ENCODE measurements at regions not wholly inside any gene's neighbourhood (a gene's known extent, or its start where the extent isn't known, plus 50 kb on each side); places are given as distances from the start of the nearest gene placed in this dataset.

- Histone ChIP-seq H3K27me3 (ENCODE audit: control insufficient read depth, insufficient read depth, low read length) (no peaks in the 10 kb centered on the region), H3K27ac (ENCODE audit: low read length) (no peak overlapping the region), H3K9me3 (ENCODE audit: control insufficient read depth, insufficient read depth, low read depth, low read length) (no peaks in the 10 kb centered on the region), H3K4me3 (ENCODE audit: low read depth in 2 of 2, low read length in 2 of 2) (no peak overlapping the region), H3K4me1 (ENCODE audit: control insufficient read depth, insufficient read depth, low read length) (no peaks in the 10 kb centered on the region), H3K36me3 (ENCODE audit: control insufficient read depth, insufficient read depth, low read length) (no peaks in the 10 kb centered on the region)
- in situ Hi-C loops (cut with HindIII; ENCODE audit: low pct_unique_long_range_greater_than_20kb, low sequenced_read_pairs): no loop called here
- BruUV-seq (replicated peaks): no TSS peak
- intact Hi-C loops (cut with micrococcal nuclease; ENCODE audit: unreplicated experiment): no loop called here
- CTCF ChIA-PET: no interaction called here
- ATAC-seq: no peak
- no peak for DNase-seq (ENCODE audit: low read depth, low spot score)
- TF ChIP-seq, protein P1, sequence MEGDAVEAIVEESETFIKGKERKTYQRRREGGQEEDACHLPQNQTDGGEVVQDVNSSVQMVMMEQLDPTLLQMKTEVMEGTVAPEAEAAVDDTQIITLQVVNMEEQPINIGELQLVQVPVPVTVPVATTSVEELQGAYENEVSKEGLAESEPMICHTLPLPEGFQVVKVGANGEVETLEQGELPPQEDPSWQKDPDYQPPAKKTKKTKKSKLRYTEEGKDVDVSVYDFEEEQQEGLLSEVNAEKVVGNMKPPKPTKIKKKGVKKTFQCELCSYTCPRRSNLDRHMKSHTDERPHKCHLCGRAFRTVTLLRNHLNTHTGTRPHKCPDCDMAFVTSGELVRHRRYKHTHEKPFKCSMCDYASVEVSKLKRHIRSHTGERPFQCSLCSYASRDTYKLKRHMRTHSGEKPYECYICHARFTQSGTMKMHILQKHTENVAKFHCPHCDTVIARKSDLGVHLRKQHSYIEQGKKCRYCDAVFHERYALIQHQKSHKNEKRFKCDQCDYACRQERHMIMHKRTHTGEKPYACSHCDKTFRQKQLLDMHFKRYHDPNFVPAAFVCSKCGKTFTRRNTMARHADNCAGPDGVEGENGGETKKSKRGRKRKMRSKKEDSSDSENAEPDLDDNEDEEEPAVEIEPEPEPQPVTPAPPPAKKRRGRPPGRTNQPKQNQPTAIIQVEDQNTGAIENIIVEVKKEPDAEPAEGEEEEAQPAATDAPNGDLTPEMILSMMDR (IDR thresholded peaks at IDR 0.05): no peak
- TF ChIP-seq, protein P2, sequence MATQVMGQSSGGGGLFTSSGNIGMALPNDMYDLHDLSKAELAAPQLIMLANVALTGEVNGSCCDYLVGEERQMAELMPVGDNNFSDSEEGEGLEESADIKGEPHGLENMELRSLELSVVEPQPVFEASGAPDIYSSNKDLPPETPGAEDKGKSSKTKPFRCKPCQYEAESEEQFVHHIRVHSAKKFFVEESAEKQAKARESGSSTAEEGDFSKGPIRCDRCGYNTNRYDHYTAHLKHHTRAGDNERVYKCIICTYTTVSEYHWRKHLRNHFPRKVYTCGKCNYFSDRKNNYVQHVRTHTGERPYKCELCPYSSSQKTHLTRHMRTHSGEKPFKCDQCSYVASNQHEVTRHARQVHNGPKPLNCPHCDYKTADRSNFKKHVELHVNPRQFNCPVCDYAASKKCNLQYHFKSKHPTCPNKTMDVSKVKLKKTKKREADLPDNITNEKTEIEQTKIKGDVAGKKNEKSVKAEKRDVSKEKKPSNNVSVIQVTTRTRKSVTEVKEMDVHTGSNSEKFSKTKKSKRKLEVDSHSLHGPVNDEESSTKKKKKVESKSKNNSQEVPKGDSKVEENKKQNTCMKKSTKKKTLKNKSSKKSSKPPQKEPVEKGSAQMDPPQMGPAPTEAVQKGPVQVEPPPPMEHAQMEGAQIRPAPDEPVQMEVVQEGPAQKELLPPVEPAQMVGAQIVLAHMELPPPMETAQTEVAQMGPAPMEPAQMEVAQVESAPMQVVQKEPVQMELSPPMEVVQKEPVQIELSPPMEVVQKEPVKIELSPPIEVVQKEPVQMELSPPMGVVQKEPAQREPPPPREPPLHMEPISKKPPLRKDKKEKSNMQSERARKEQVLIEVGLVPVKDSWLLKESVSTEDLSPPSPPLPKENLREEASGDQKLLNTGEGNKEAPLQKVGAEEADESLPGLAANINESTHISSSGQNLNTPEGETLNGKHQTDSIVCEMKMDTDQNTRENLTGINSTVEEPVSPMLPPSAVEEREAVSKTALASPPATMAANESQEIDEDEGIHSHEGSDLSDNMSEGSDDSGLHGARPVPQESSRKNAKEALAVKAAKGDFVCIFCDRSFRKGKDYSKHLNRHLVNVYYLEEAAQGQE (IDR thresholded peaks at IDR 0.05; ENCODE audit: insufficient read depth in 1 of 2, low read depth in 2 of 2, low read length in 1 of 2): no peak
- TF ChIP-seq TCF7L2 (IDR thresholded peaks at IDR 0.05; ENCODE audit: low read depth, low read length) (no peak), POLR2AphosphoS5 (IDR thresholded peaks at IDR 0.05; ENCODE audit: low read depth, low read length) (no peak), SIN3A (IDR thresholded peaks at IDR 0.05; ENCODE audit: borderline replicate concordance, insufficient read depth, low read depth, low read length) (no peak)
- POLR2A ChIA-PET: no interaction called here
Measured at GRCh38 chr2:209086761-209087160, 337.1 kb upstream of the MAP2 start.

DNA sequence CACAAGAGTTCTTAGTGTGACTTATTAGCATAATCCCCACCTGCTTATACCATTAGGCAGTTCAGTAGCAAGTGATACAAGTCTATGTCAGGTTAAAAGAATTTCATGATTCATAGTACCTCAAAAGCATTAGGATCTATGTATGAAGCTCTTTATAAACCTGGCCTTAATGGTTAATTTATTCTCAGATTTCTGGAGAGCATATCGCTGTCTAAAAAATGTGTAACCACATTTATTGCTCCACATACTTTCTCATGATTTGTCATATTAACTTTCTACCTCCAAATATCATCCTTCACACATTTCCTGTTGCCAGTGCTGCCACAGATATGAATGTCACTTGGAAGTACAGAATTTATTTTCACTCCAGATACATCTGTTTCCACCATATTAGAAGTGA lies 332.8 kb upstream of the MAP2 start:
- Histone ChIP-seq H3K36me3 (ENCODE audit: control insufficient read depth, insufficient read depth, low read length) (no peaks in the 10 kb centered on the region), H3K4me3 (ENCODE audit: low read depth in 2 of 2, low read length in 2 of 2) (no peak overlapping the region), H3K4me1 (ENCODE audit: control insufficient read depth, insufficient read depth, low read length) (no peaks in the 10 kb centered on the region), H3K9me3 (ENCODE audit: control insufficient read depth, insufficient read depth, low read depth, low read length) (no peaks in the 10 kb centered on the region), H3K27ac (ENCODE audit: low read length) (no peak overlapping the region), H3K27me3 (ENCODE audit: control insufficient read depth, insufficient read depth, low read length) (no peaks in the 10 kb centered on the region)
- DNase-seq (ENCODE audit: low read depth, low spot score): no peak
- no peak for ATAC-seq
- BruUV-seq (replicated peaks): no TSS peak
- TF ChIP-seq, protein P2 (IDR thresholded peaks at IDR 0.05; ENCODE audit: insufficient read depth in 1 of 2, low read depth in 2 of 2, low read length in 1 of 2): no peak
- in situ Hi-C loops (cut with HindIII; ENCODE audit: low pct_unique_long_range_greater_than_20kb, low sequenced_read_pairs) (no loop called here), intact Hi-C loops (cut with micrococcal nuclease; ENCODE audit: unreplicated experiment) (no loop called here)
- ChIA-PET CTCF (no interaction called here), POLR2A (no interaction called here)
